ENCODE measurements at regions not wholly inside any gene's neighbourhood (a gene's known extent, or its start where the extent isn't known, plus 50 kb on each side); places are given as distances from the start of the nearest gene placed in this dataset.

- Histone ChIP-seq H3F3A (ENCODE audit: low read depth) (no peaks in the 10 kb centered on the region), H4K20me1 (ENCODE audit: low read depth) (no peaks in the 10 kb centered on the region), H3K36me3 (no peaks in the 10 kb centered on the region), H3K4me3 (no peak overlapping the region), H3K4me2 (no peak overlapping the region), H3K27ac (no peak overlapping the region), H3K9ac (no peak overlapping the region), H2AFZ (replicated peaks) (no peak overlapping the region), H3K27me3 (no peaks in the 10 kb centered on the region), H3K4me1 (no peaks in the 10 kb centered on the region), H3K79me2 (ENCODE audit: low read depth) (no peaks in the 10 kb centered on the region), H3K9me3 (ENCODE audit: low read depth) (no peaks in the 10 kb centered on the region)
- Mint-ChIP-seq H3K27ac (no peak overlapping the region), H3K9me3 (peaks cover 6% of the 10 kb centered on the region), H3K4me3 (no peak overlapping the region), H3K36me3 (no peaks in the 10 kb centered on the region), H3K27me3 (ENCODE audit: insufficient read depth, low read depth) (peaks cover 5% of the 10 kb centered on the region), H3K4me1 (peaks cover 8% of the 10 kb centered on the region)
- TF ChIP-seq, protein P1, sequence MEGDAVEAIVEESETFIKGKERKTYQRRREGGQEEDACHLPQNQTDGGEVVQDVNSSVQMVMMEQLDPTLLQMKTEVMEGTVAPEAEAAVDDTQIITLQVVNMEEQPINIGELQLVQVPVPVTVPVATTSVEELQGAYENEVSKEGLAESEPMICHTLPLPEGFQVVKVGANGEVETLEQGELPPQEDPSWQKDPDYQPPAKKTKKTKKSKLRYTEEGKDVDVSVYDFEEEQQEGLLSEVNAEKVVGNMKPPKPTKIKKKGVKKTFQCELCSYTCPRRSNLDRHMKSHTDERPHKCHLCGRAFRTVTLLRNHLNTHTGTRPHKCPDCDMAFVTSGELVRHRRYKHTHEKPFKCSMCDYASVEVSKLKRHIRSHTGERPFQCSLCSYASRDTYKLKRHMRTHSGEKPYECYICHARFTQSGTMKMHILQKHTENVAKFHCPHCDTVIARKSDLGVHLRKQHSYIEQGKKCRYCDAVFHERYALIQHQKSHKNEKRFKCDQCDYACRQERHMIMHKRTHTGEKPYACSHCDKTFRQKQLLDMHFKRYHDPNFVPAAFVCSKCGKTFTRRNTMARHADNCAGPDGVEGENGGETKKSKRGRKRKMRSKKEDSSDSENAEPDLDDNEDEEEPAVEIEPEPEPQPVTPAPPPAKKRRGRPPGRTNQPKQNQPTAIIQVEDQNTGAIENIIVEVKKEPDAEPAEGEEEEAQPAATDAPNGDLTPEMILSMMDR (IDR thresholded peaks at IDR 0.05), result no peak
- TF ChIP-seq EZH2phosphoT487 (IDR thresholded peaks at IDR 0.05), result no peak
- TF ChIP-seq EZH2 (IDR thresholded peaks at IDR 0.05), result no peak
- DNase-seq (ENCODE audit: low spot score), result no peak
Measured at GRCh38 chr9:31471010-31471409, 913.4 kb upstream of the ACO1 start.

DNA sequence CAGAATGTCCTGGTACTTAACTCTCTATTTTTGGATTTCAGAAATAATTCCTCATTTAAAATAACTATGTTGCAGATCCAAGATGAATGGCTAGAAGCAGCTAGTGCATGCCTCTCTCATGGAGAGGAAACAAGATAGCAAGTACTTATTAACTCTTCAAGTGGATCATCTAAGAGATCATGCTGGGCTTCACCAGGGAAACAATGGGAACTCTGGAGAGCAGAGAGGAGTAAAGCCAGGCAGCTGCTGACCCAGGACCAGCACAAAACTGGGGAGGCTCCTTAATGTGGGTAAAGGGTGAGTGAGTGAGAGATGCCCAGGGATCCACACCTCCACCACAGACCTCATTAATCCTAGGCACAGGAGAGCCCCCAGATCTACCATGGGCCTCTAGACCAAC is 897.8 kb upstream of the ACO1 start:
- Mint-ChIP-seq H3K4me3 (no peak overlapping the region), H3K4me1 (peaks cover 10% of the 10 kb centered on the region), H3K27ac (no peak overlapping the region), H3K27me3 (ENCODE audit: insufficient read depth, low read depth) (peaks cover 2% of the 10 kb centered on the region), H3K36me3 (no peaks in the 10 kb centered on the region), H3K9me3 (no peaks in the 10 kb centered on the region)
- H2AFZ ChIP-seq (replicated peaks), result no peak overlapping the region
- H3K79me2 ChIP-seq (ENCODE audit: low read depth), result no peaks in the 10 kb centered on the region
- H3K27me3 ChIP-seq, result no peaks in the 10 kb centered on the region
- H3F3A ChIP-seq (ENCODE audit: low read depth), result no peaks in the 10 kb centered on the region
- H3K4me3 ChIP-seq, result no peak overlapping the region
- TF ChIP-seq, protein P1 (IDR thresholded peaks at IDR 0.05), result no peak
- no peak for TF ChIP-seq EZH2 (IDR thresholded peaks at IDR 0.05)
- TF ChIP-seq EZH2phosphoT487 (IDR thresholded peaks at IDR 0.05), result no peak
- H3K36me3 ChIP-seq, result no peaks in the 10 kb centered on the region
- no peak overlapping the region for H3K27ac ChIP-seq
- no peaks in the 10 kb centered on the region for H3K4me1 ChIP-seq
- no peaks in the 10 kb centered on the region for H3K9me3 ChIP-seq (ENCODE audit: low read depth)
- no peak overlapping the region for H3K9ac ChIP-seq
- DNase-seq (ENCODE audit: low spot score), result no peak
- H3K4me2 ChIP-seq, result no peak overlapping the region
- no peaks in the 10 kb centered on the region for H4K20me1 ChIP-seq (ENCODE audit: low read depth)

DNA sequence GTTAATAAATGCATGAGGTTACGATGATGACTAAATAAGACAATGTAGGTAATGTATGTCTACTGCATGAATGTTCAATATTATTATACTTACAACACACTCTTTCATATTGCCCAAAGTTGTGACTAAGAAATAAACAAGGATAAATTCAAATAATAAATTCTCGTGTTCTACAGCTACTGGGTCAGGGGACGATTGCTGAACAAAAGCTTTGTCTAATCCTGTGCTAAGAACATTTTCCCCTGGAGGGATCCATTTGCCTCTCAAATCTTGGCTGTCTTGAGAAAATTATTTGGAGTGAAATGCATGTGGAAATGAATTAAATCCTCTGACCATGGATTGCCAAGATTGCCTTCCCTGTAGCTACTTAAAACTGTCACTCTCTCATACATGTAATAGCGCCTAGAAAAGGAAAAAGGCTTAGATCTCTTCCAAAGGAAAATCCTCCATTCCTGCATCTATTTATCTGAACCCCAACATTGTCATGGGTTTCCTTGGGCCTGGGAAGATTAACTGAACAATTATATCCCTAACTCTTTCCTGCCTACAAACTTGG is 893.8 kb upstream of the ACO1 start:
- Histone ChIP-seq H3K27ac (no peak overlapping the region), H3K9ac (no peak overlapping the region), H2AFZ (replicated peaks) (no peak overlapping the region), H3K36me3 (no peaks in the 10 kb centered on the region), H3K27me3 (no peaks in the 10 kb centered on the region), H3K9me3 (ENCODE audit: low read depth) (no peaks in the 10 kb centered on the region), H3F3A (ENCODE audit: low read depth) (no peaks in the 10 kb centered on the region), H3K4me3 (no peak overlapping the region), H3K4me1 (no peaks in the 10 kb centered on the region), H3K79me2 (ENCODE audit: low read depth) (no peaks in the 10 kb centered on the region), H3K4me2 (no peak overlapping the region), H4K20me1 (ENCODE audit: low read depth) (no peaks in the 10 kb centered on the region)
- TF ChIP-seq, protein P1 (IDR thresholded peaks at IDR 0.05), result no peak
- Mint-ChIP-seq H3K4me1 (peaks cover 10% of the 10 kb centered on the region), H3K4me3 (no peak overlapping the region), H3K9me3 (no peaks in the 10 kb centered on the region), H3K27ac (no peak overlapping the region), H3K27me3 (ENCODE audit: insufficient read depth, low read depth) (no peaks in the 10 kb centered on the region), H3K36me3 (no peaks in the 10 kb centered on the region)
- DNase-seq (ENCODE audit: low spot score), result no peak

Measured in neural progenitor cell (in vitro differentiated cells).